HCT116 (cell line): ENCODE measurements at regions not wholly inside any gene's neighbourhood (a gene's known extent, or its start where the extent isn't known, plus 50 kb on each side); places are given as distances from the start of the nearest gene placed in this dataset.

Experiments used
- ATAC-seq: fragments of 200-7000 bp; cut with Tn5 transposase; 2 replicates; pipeline ENCODE4 v1.9.1; 2020; ENCODE audit warnings: mild to moderate bottlenecking, moderate library complexity
- BruUV-seq: library from RNA; stranded (reverse); fragments of 400-500 nt; replicated peaks from 2 replicates; lab custom pipeline; 2021; lab: Mats Ljungman, UMichigan
- CTCF ChIA-PET: fragments of 300-600 bp; sonication (Branson Sonifier 250); formaldehyde crosslinking; loops from one replicate; lab custom pipeline; 2021; ENCODE audit warnings: antibody characterized with exemption; lab: Charles Lee
- POLR2A ChIA-PET: fragments of 300-600, 350-600 bp; sonication (Branson Sonifier 250); formaldehyde crosslinking; loops from one replicate; lab custom pipeline; 2021; ENCODE audit warnings: antibody characterized with exemption; lab: Charles Lee
- RAD21 ChIA-PET, 2 experiments: fragments of 300-600 bp; sonication (Branson Sonifier 250); formaldehyde crosslinking; loops; one replicate each; lab custom pipeline; 2023; ENCODE audit warnings: low total read pairs in 2 of 2; ENCODE audit not compliant: uncharacterized antibody in 2 of 2, unreplicated experiment in 2 of 2, low non-redundant PET in 1 of 2; lab: Charles Lee
- DNase-seq: peaks from one replicate; pipeline ENCODE4 v3.0.0-alpha.2; 2010; ENCODE audit warnings: low read depth, low spot score
- H2AFZ ChIP-seq: fragments of 200-600 bp; shearing (Covaris generic), sonication (generic); 2 replicates; pipeline ENCODE4 v1.6.1; 2017; ENCODE audit warnings: low read depth, mixed run types, mixed read lengths, antibody characterized with exemption, low read length; ENCODE audit not compliant: poor library complexity, severe bottlenecking
- H3K27ac ChIP-seq: 2 replicates; pipeline ENCODE4 v1.5.1; 2012; ENCODE audit warnings: low read depth, low read length
- H3K27me3 ChIP-seq: fragments of 200-600 bp; sonication (generic); 2 replicates; pipeline ENCODE4 v1.6.1; 2016; ENCODE audit warnings: mixed run types, low read length, mixed read lengths; ENCODE audit not compliant: insufficient read depth
- H3K36me3 ChIP-seq, 2 experiments: fragments of 200-500 bp in 1 of 2; fragments of 200-600 bp in 1 of 2; sonication (Bioruptor generic) in 1 of 2; sonication (generic) in 1 of 2; 2 replicates each; pipeline versions ENCODE4 v1.5.1 to v1.6.1; 2014 to 2016; ENCODE audit warnings: low read length in 2 of 2, inconsistent platforms in 1 of 2, mixed read lengths in 1 of 2, mixed run types in 1 of 2; ENCODE audit not compliant: insufficient read depth in 2 of 2, control insufficient read depth in 1 of 2
- H3K4me1 ChIP-seq, 2 experiments: fragments of 200-600 bp in 1 of 2; sonication (generic) in 1 of 2; 2 replicates each; pipeline versions ENCODE4 v1.5.1 to v1.6.1; 2012 to 2017; ENCODE audit warnings: low read length in 2 of 2, inconsistent platforms in 1 of 2, mild to moderate bottlenecking in 1 of 2, mixed read lengths in 1 of 2, mixed run types in 1 of 2, moderate library complexity in 1 of 2; ENCODE audit not compliant: insufficient read depth in 2 of 2, control insufficient read depth in 1 of 2
- H3K4me2 ChIP-seq: fragments of 200-600 bp; sonication (generic); 2 replicates; pipeline ENCODE4 v1.6.1; 2017; ENCODE audit warnings: mixed run types, low read length, mixed read lengths
- H3K4me3 ChIP-seq, 2 experiments: fragments of 200-600 bp in 1 of 2; sonication (generic) in 1 of 2; replicated peaks in 1 of 2; 2 replicates each; pipeline ENCODE4 v1.5.1; 2011 to 2016; ENCODE audit warnings: low read length in 2 of 2, control low read depth in 1 of 2, low read depth in 1 of 2, mild to moderate bottlenecking in 1 of 2, mixed read lengths in 1 of 2, mixed run types in 1 of 2
- H3K79me2 ChIP-seq: fragments of 200-600 bp; sonication (generic); 2 replicates; pipeline ENCODE4 v1.6.1; 2017; ENCODE audit warnings: mild to moderate bottlenecking, mixed run types, low read length, moderate library complexity, mixed read lengths; ENCODE audit not compliant: insufficient read depth
- H3K9ac ChIP-seq: fragments of 200-600 bp; sonication (generic); 2 replicates; pipeline ENCODE4 v1.6.1; 2016; ENCODE audit warnings: low read length, mixed read lengths
- H3K9me2 ChIP-seq: fragments of 200-600 bp; sonication (generic), shearing (Covaris generic); 2 replicates; pipeline ENCODE4 v1.6.1; 2017; ENCODE audit warnings: mixed run types, mild to moderate bottlenecking, moderate library complexity; ENCODE audit not compliant: insufficient read depth
- H3K9me3 ChIP-seq, 2 experiments: fragments of 200-500 bp in 1 of 2; fragments of 200-600 bp in 1 of 2; sonication (Bioruptor generic) in 1 of 2; sonication (generic) in 1 of 2; 2 replicates each; pipeline ENCODE4 v1.6.1; 2014 to 2017; ENCODE audit warnings: low read length in 2 of 2, mixed read lengths in 2 of 2, inconsistent platforms in 1 of 2, low read depth in 1 of 2, mild to moderate bottlenecking in 1 of 2, mixed run types in 1 of 2, moderate library complexity in 1 of 2; ENCODE audit not compliant: control insufficient read depth in 1 of 2, insufficient read depth in 1 of 2
- H4K20me1 ChIP-seq: fragments of 200-600 bp; sonication (generic), shearing (Covaris generic); 2 replicates; pipeline ENCODE4 v1.6.1; 2017; ENCODE audit warnings: mixed run types, mild to moderate bottlenecking, moderate library complexity; ENCODE audit not compliant: insufficient read depth
- CBX3 ChIP-seq: IDR thresholded peaks from 2 replicates; pipeline ENCODE4 v1.6.1; 2012; ENCODE audit warnings: low read depth
- CEBPB ChIP-seq: IDR thresholded peaks from 2 replicates; pipeline ENCODE4 v1.6.1; 2012; ENCODE audit warnings: low read depth
- EZH2phosphoT487 ChIP-seq: fragments of 200-600 bp; IDR thresholded peaks from 2 replicates; pipeline ENCODE4 v1.6.1; 2018; ENCODE audit warnings: antibody characterized with exemption, borderline replicate concordance
- FOSL1 ChIP-seq: IDR thresholded peaks from 2 replicates; pipeline ENCODE4 v1.6.1; 2012; ENCODE audit warnings: low read depth
- MAX ChIP-seq: IDR thresholded peaks from 2 replicates; pipeline ENCODE4 v1.6.1; 2012
- RAD21 ChIP-seq: IDR thresholded peaks from 2 replicates; pipeline ENCODE4 v1.6.1; 2012; ENCODE audit warnings: low read depth, mild to moderate bottlenecking
- REST ChIP-seq: IDR thresholded peaks from 2 replicates; pipeline ENCODE4 v1.6.1; 2012; ENCODE audit warnings: low read depth
- SP1 ChIP-seq: IDR thresholded peaks from 2 replicates; pipeline ENCODE4 v1.6.1; 2012; ENCODE audit warnings: low read depth
- ZBTB33 ChIP-seq: IDR thresholded peaks from 2 replicates; pipeline ENCODE4 v1.6.1; 2011; ENCODE audit warnings: mild to moderate bottlenecking, low read length, moderate library complexity; ENCODE audit not compliant: insufficient replicate concordance; ENCODE audit errors: extremely low read depth
- ZFX ChIP-seq: fragments of 450-650 bp; IDR thresholded peaks from 2 replicates; pipeline ENCODE4 v1.6.1; 2017
- ZNF274 ChIP-seq: fragments of 200-500 bp; sonication (Bioruptor generic); IDR thresholded peaks from 2 replicates; pipeline ENCODE4 v1.6.1; 2014; ENCODE audit warnings: mild to moderate bottlenecking, low read depth, low read length, inconsistent platforms
- intact Hi-C: fragments of 100-400 bp; cut with micrococcal nuclease; formaldehyde crosslinking; loops from 2 replicates; pipeline ENCODE4 v1.10.0; 2022

GRCh38 chr9:80213613-80214012 is 641.8 kb downstream of the TLE4 start:
- ChIA-PET CTCF (no interaction called here), POLR2A (no interaction called here), RAD21 (no interaction called here)
- ATAC-seq (no peak), DNase-seq (no peak)
- peaks cover 4 to 18% of the 10 kb centered on the region in 2 experiments; a peak in 2 of 4 replicates for H3K9me3 ChIP-seq
- H3K9me2 ChIP-seq, result no peaks in the 10 kb centered on the region
- H2AFZ ChIP-seq, result no peak overlapping the region
- TF ChIP-seq MAX (no peak), CEBPB (no peak), ZFX (no peak), EZH2phosphoT487 (no peak), ZBTB33 (no peak), CBX3 (no peak), RAD21 (no peak), REST (no peak), FOSL1 (no peak), ZNF274 (no peak), SP1 (no peak)
- H4K20me1 ChIP-seq, result no peaks in the 10 kb centered on the region
- H3K36me3 ChIP-seq, result no peaks in the 10 kb centered on the region
- H3K4me3 ChIP-seq, result no peak overlapping the region
- BruUV-seq, result no TSS peak
- H3K9ac ChIP-seq, result no peak overlapping the region
- no peaks in the 10 kb centered on the region for H3K79me2 ChIP-seq
- H3K4me2 ChIP-seq, result no peak overlapping the region
- H3K4me1 ChIP-seq, result no peaks in the 10 kb centered on the region
- no peak overlapping the region for H3K27ac ChIP-seq
- H3K27me3 ChIP-seq, result no peaks in the 10 kb centered on the region
- intact Hi-C loops, result loop anchor here (10.0 kb wide), 1 partner anchor 61 kb away; no protein-coding TSS in a partner anchor
